ENCODE measurements at regions not wholly inside any gene's neighbourhood (a gene's known extent, or its start where the extent isn't known, plus 50 kb on each side); places are given as distances from the start of the nearest gene placed in this dataset.

DNA sequence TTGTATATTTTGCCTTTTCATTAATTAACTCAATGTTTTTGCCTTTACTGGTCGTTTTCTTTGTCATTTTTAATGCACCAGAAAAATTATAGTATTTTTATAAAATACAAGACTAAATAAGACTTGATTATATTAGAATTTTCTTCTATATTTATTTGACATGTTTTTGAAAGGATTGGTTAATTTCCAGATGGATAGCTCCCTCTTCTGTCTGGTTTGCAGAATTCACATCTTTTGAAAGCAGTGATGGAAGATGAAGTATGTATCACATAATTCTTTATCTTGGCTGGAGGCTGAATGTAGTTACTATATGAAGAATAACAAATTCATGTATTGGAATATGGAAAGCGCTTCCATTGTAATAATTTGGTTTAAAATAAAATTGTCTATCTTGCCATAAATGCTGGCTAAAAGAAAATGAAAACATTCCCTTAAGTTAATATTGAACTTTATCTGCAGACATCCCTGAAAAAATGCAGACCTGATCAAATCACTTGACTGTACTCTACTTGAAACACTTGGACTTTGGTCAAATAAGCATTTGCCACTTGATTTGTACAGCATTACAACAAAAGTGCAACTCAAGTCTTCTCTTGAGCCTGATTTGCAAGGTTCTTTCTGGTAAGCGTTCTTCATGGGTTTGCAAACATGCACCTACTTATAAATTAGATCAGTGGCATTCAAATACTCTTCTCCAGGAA is 86.3 kb upstream of the EFEMP1 start:
- TF ChIP-seq ZNF211 (tag by site-specific recombination; IDR thresholded peaks at IDR 0.05; ENCODE audit: low read depth): no peak
- TF ChIP-seq, protein P1, sequence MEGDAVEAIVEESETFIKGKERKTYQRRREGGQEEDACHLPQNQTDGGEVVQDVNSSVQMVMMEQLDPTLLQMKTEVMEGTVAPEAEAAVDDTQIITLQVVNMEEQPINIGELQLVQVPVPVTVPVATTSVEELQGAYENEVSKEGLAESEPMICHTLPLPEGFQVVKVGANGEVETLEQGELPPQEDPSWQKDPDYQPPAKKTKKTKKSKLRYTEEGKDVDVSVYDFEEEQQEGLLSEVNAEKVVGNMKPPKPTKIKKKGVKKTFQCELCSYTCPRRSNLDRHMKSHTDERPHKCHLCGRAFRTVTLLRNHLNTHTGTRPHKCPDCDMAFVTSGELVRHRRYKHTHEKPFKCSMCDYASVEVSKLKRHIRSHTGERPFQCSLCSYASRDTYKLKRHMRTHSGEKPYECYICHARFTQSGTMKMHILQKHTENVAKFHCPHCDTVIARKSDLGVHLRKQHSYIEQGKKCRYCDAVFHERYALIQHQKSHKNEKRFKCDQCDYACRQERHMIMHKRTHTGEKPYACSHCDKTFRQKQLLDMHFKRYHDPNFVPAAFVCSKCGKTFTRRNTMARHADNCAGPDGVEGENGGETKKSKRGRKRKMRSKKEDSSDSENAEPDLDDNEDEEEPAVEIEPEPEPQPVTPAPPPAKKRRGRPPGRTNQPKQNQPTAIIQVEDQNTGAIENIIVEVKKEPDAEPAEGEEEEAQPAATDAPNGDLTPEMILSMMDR (tag by site-specific recombination; IDR thresholded peaks at IDR 0.05): no peak
- no peak for TF ChIP-seq GLI2 (tag by site-specific recombination; IDR thresholded peaks at IDR 0.05; ENCODE audit: borderline replicate concordance, low read depth)
- no peak for TF ChIP-seq TCF7L2 (IDR thresholded peaks at IDR 0.05; ENCODE audit: borderline replicate concordance, low read depth, low read length)
- no peak for TF ChIP-seq ZNF19 (tag by site-specific recombination; IDR thresholded peaks at IDR 0.05; ENCODE audit: low read depth)
- no peak for TF ChIP-seq ZEB2 (tag by site-specific recombination; IDR thresholded peaks at IDR 0.05)
- TF ChIP-seq ZBTB7A (tag by site-specific recombination; IDR thresholded peaks at IDR 0.05; ENCODE audit: low read depth): no peak
- TF ChIP-seq ZNF624 (tag by site-specific recombination; IDR thresholded peaks at IDR 0.05): no peak
- TF ChIP-seq, protein P2, sequence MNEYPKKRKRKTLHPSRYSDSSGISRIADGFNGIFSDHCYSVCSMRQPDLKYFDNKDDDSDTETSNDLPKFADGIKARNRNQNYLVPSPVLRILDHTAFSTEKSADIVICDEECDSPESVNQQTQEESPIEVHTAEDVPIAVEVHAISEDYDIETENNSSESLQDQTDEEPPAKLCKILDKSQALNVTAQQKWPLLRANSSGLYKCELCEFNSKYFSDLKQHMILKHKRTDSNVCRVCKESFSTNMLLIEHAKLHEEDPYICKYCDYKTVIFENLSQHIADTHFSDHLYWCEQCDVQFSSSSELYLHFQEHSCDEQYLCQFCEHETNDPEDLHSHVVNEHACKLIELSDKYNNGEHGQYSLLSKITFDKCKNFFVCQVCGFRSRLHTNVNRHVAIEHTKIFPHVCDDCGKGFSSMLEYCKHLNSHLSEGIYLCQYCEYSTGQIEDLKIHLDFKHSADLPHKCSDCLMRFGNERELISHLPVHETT (tag by site-specific recombination; IDR thresholded peaks at IDR 0.05): no peak
